GM23338 (cell line): ENCODE measurements at regions not wholly inside any gene's neighbourhood (a gene's known extent, or its start where the extent isn't known, plus 50 kb on each side); places are given as distances from the start of the nearest gene placed in this dataset.

Experiments used
- ATAC-seq: fragments of 200-7000 bp; cut with Tn5 transposase; 3 replicates; pipeline ENCODE4 v1.9.1; 2020
- DNase-seq: peaks from one replicate; pipeline ENCODE4 v3.0.0-alpha.2; 2015; ENCODE audit warnings: low spot score
- H2AFZ ChIP-seq: fragments of 200-600 bp; sonication (generic); 2 replicates; pipeline ENCODE4 v1.8.0; 2016; ENCODE audit warnings: antibody characterized with exemption, mild to moderate bottlenecking, moderate library complexity
- H3F3A ChIP-seq: fragments of 200-600 bp; sonication (generic); replicated peaks from 2 replicates; pipeline ENCODE4 v1.8.0; 2017; ENCODE audit warnings: antibody characterized with exemption, mixed run types, low read depth
- H3K27ac ChIP-seq: fragments of 200-600 bp; sonication (generic); 2 replicates; pipeline ENCODE4 v1.6.1; 2016; ENCODE audit warnings: low read depth
- H3K27me3 ChIP-seq: fragments of 200-600 bp; sonication (generic); 2 replicates; pipeline ENCODE4 v1.8.0; 2016; ENCODE audit warnings: mild to moderate bottlenecking, mixed run types, moderate library complexity; ENCODE audit not compliant: insufficient read depth
- H3K36me3 ChIP-seq: fragments of 200-600 bp; sonication (generic); 2 replicates; pipeline ENCODE4 v1.8.0; 2016; ENCODE audit warnings: mild to moderate bottlenecking; ENCODE audit not compliant: insufficient read depth
- H3K4me1 ChIP-seq: fragments of 200-600 bp; sonication (generic); 2 replicates; pipeline ENCODE4 v1.8.0; 2016; ENCODE audit warnings: mild to moderate bottlenecking, moderate library complexity; ENCODE audit not compliant: insufficient read depth
- H3K4me2 ChIP-seq: fragments of 200-600 bp; sonication (generic); 2 replicates; pipeline ENCODE4 v1.7.1; 2017; ENCODE audit warnings: mixed run types
- H3K4me3 ChIP-seq: fragments of 200-600 bp; sonication (generic); 2 replicates; pipeline ENCODE4 v1.6.1; 2016; ENCODE audit warnings: mixed run types
- H3K79me2 ChIP-seq: fragments of 200-600 bp; sonication (generic); replicated peaks from 2 replicates; pipeline ENCODE4 v1.8.0; 2017; ENCODE audit warnings: mild to moderate bottlenecking; ENCODE audit not compliant: insufficient read depth
- H3K9me2 ChIP-seq: fragments of 200-600 bp; sonication (generic); 2 replicates; pipeline ENCODE4 v1.8.0; 2017; ENCODE audit not compliant: insufficient read depth
- H4K20me1 ChIP-seq: fragments of 200-600 bp; sonication (generic); replicated peaks from 2 replicates; pipeline ENCODE4 v1.8.0; 2017; ENCODE audit warnings: mild to moderate bottlenecking; ENCODE audit not compliant: insufficient read depth
- H3K27ac Mint-ChIP-seq: 2 replicates; pipeline ENCODE4 v1.8.0; 2020; ENCODE audit warnings: inconsistent platforms, mild to moderate bottlenecking, moderate library complexity, mixed read lengths
- H3K27me3 Mint-ChIP-seq: 3 replicates; pipeline ENCODE4 v1.8.0; 2022; ENCODE audit warnings: low read depth, mild to moderate bottlenecking, moderate library complexity, mixed read lengths, inconsistent platforms; ENCODE audit not compliant: insufficient read depth, poor library complexity
- H3K36me3 Mint-ChIP-seq: 3 replicates; pipeline ENCODE4 v1.8.0; 2021; ENCODE audit warnings: low read depth, mild to moderate bottlenecking, inconsistent platforms, moderate library complexity, mixed read lengths
- H3K4me1 Mint-ChIP-seq: 3 replicates; pipeline ENCODE4 v1.8.0; 2020; ENCODE audit warnings: mild to moderate bottlenecking, inconsistent platforms, mixed read lengths
- H3K4me3 Mint-ChIP-seq: 3 replicates; pipeline ENCODE4 v1.8.0; 2021; ENCODE audit warnings: moderate library complexity, mild to moderate bottlenecking, inconsistent platforms, mixed read lengths
- H3K9me3 Mint-ChIP-seq: 3 replicates; pipeline ENCODE4 v1.8.0; 2020; ENCODE audit warnings: moderate library complexity, mild to moderate bottlenecking, inconsistent platforms, mixed read lengths
- CREB1 ChIP-seq: fragments of 250-450 bp; sonication (Bioruptor Pico); IDR thresholded peaks from 2 replicates; pipeline ENCODE4 v1.5.0; 2020; ENCODE audit warnings: low read depth, mild to moderate bottlenecking, moderate library complexity
- CTCF ChIP-seq, 2 experiments: fragments of 200-600 bp in 1 of 2; sonication (generic) in 1 of 2; conservative IDR thresholded peaks; 2 replicates each; pipeline versions ENCODE4 v1.5.1 to v1.6.1; 2016 to 2017; ENCODE audit warnings: antibody characterized with exemption in 2 of 2, low read depth in 2 of 2, mild to moderate bottlenecking in 2 of 2, moderate library complexity in 1 of 2
- ETS1 ChIP-seq: IDR thresholded peaks from 2 replicates; pipeline ENCODE4 v1.6.1; 2016; ENCODE audit warnings: antibody characterized with exemption
- EZH2 ChIP-seq: fragments of 200-600 bp; sonication (generic); IDR thresholded peaks from one replicate; pipeline ENCODE4 v1.8.0; 2017; ENCODE audit warnings: antibody characterized with exemption, mild to moderate bottlenecking, low read depth; ENCODE audit not compliant: unreplicated experiment
- EZH2phosphoT487 ChIP-seq: fragments of 200-600 bp; sonication (generic); IDR thresholded peaks from one replicate; pipeline ENCODE4 v1.8.1; 2018; ENCODE audit warnings: antibody characterized with exemption; ENCODE audit not compliant: unreplicated experiment
- JUNB ChIP-seq: IDR thresholded peaks from one replicate; pipeline ENCODE4 v1.6.1; 2016; ENCODE audit warnings: antibody characterized with exemption; ENCODE audit not compliant: unreplicated experiment
- NANOG ChIP-seq: IDR thresholded peaks from 2 replicates; pipeline ENCODE4 v1.6.1; 2016; ENCODE audit warnings: antibody characterized with exemption, borderline replicate concordance
- POLR2AphosphoS5 ChIP-seq: IDR thresholded peaks from 2 replicates; pipeline ENCODE4 v1.6.1; 2016; ENCODE audit warnings: antibody characterized with exemption, low read depth
- REST ChIP-seq: IDR thresholded peaks from one replicate; pipeline ENCODE4 v1.6.1; 2018; ENCODE audit warnings: antibody characterized with exemption; ENCODE audit not compliant: unreplicated experiment
- STAT1 ChIP-seq: IDR thresholded peaks from one replicate; pipeline ENCODE4 v1.6.1; 2016; ENCODE audit warnings: antibody characterized with exemption; ENCODE audit not compliant: unreplicated experiment
- ZNF114 ChIP-seq: fragments of 250-450 bp; sonication (Bioruptor Pico); IDR thresholded peaks from 2 replicates; pipeline ENCODE4 v1.5.0; 2020; ENCODE audit warnings: mild to moderate bottlenecking, moderate library complexity
- ZNF331 ChIP-seq: fragments of 250-450 bp; sonication (Bioruptor Pico); IDR thresholded peaks from 2 replicates; pipeline ENCODE4 v1.5.0; 2020; ENCODE audit warnings: low read depth, mild to moderate bottlenecking, moderate library complexity
- ZNF462 ChIP-seq: fragments of 250-450 bp; sonication (Bioruptor Pico); IDR thresholded peaks from 2 replicates; pipeline ENCODE4 v1.5.0; 2020; ENCODE audit warnings: mild to moderate bottlenecking, moderate library complexity

DNA sequence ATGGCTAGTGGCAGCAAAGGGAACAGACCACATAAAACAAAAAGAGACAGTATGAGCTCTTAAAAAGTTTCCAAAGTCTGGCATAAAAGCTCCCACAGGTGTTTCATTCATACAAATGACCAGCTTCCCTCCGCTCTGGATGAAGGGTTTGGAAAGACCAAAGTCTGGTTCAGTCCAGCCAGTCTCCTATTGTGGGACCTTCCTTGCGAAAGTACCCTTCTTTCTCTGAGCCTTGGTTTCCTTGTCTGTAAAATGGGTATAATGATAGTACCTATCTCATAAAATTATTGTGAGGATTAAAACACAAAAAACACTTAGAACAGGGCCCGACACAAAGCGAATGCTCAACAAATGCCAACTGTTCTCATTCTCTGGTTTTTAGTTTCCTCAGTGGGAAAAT lies 77.2 kb downstream of the UNC5CL start:
- Histone ChIP-seq H3K79me2 (no peaks in the 10 kb centered on the region), H3K27me3 (no peaks in the 10 kb centered on the region), H3K4me2 (no peak overlapping the region), H3K36me3 (no peaks in the 10 kb centered on the region), H2AFZ (no peak overlapping the region), H3K9me2 (peaks cover 7% of the 10 kb centered on the region; the same call in 1 of the 2 replicates), H3K27ac (no peak overlapping the region), H3K4me1 (no peaks in the 10 kb centered on the region), H3F3A (no peaks in the 10 kb centered on the region), H3K4me3 (no peak overlapping the region), H4K20me1 (no peaks in the 10 kb centered on the region)
- no peak for TF ChIP-seq EZH2
- TF ChIP-seq CREB1 (CRISPR knock-in tag), result no peak
- no peak for TF ChIP-seq JUNB
- TF ChIP-seq NANOG, result no peak
- TF ChIP-seq ZNF114 (CRISPR knock-in tag), result no peak
- no peak for TF ChIP-seq POLR2AphosphoS5
- TF ChIP-seq ZNF462 (CRISPR knock-in tag), result no peak
- TF ChIP-seq STAT1, result no peak
- no peak for TF ChIP-seq CTCF (conservative IDR thresholded peaks at IDR 0.05; ENCODE audit: low read depth in 2 of 2)
- no peak for TF ChIP-seq REST
- TF ChIP-seq ZNF331 (CRISPR knock-in tag), result no peak
- no peak for TF ChIP-seq ETS1
- no peak for TF ChIP-seq EZH2phosphoT487
- Mint-ChIP-seq H3K9me3 (no peaks in the 10 kb centered on the region), H3K4me1 (peaks cover 18% of the 10 kb centered on the region; the same call in 2 of the 3 replicates), H3K27ac (no peak overlapping the region), H3K36me3 (no peaks in the 10 kb centered on the region), H3K27me3 (no peaks in the 10 kb centered on the region), H3K4me3 (no peak overlapping the region)
- DNase-seq, result no peak
- ATAC-seq, result no peak
